ENCODE measurements at regions not wholly inside any gene's neighbourhood (a gene's known extent, or its start where the extent isn't known, plus 50 kb on each side); places are given as distances from the start of the nearest gene placed in this dataset.

DNA sequence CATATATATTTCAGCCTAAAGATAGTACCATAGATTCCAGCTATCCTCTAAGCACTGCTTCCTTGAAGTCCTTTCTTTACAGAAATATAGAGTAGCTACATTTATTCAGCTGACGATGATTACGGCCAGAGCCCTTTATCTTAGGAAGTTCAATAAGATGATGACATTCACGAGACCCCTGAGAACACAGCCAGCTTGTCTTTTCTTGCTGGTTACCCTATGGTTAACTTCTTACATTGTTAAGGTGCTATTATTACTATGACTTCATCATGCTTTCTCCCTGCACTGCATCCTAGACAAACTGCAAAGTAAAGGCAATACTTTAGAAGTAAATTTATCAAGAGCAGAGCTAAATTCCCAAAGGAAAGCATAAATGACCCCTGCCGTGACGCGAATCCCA lies 214.4 kb upstream of the LRFN5 start:
- Histone ChIP-seq H3K9me3 (peaks cover 1% of the 10 kb centered on the region), H3K27ac (ENCODE audit: low read length) (no peak overlapping the region), H3K36me3 (ENCODE audit: control insufficient read depth in 2 of 2, extremely low read depth in 1 of 2, insufficient read depth in 1 of 2, low read length in 1 of 2) (no peaks in the 10 kb centered on the region), H3K4me1 (ENCODE audit: control insufficient read depth in 1 of 2, extremely low read depth in 1 of 2, insufficient read depth in 2 of 2, low read length in 2 of 2) (no peaks in the 10 kb centered on the region), H3K27me3 (replicated peaks in 1 of 2; ENCODE audit: control insufficient read depth in 2 of 2, extremely low read depth in 1 of 2, insufficient read depth in 2 of 2, low read length in 1 of 2) (no peaks in the 10 kb centered on the region), H3K4me3 (ENCODE audit: control insufficient read depth in 1 of 2, extremely low read depth in 1 of 2, low read length in 1 of 2) (no peak overlapping the region)
- H3K27ac Mint-ChIP-seq, result no peak overlapping the region
- POLR2A ChIA-PET, result no interaction called here
- WGBS (ENCODE audit: insufficient coverage), result no CpG with 5 or more reads among the region's 6 CpGs
- H3K4me1 Mint-ChIP-seq, result no peaks in the 10 kb centered on the region
- CTCF ChIA-PET, result no interaction called here
- ATAC-seq (replicated peaks in 1 of 4) (no peak), DNase-seq (no peak)
- H3K36me3 Mint-ChIP-seq, result no peaks in the 10 kb centered on the region
- H3K27me3 Mint-ChIP-seq, result no peaks in the 10 kb centered on the region
- peaks cover 0 to 6% (median 2%) of the 10 kb centered on the region in 3 donors for H3K9me3 Mint-ChIP-seq
- H3K4me3 Mint-ChIP-seq, result no peak overlapping the region

- Mint-ChIP-seq H3K27ac (no peak overlapping the region), H3K36me3 (no peaks in the 10 kb centered on the region), H3K4me1 (no peaks in the 10 kb centered on the region), H3K27me3 (no peaks in the 10 kb centered on the region), H3K9me3 (peaks cover 0 to 6% (median 0%) of the 10 kb centered on the region in 3 donors), H3K4me3 (no peak overlapping the region)
- H3K36me3 ChIP-seq (ENCODE audit: control insufficient read depth in 2 of 2, extremely low read depth in 1 of 2, insufficient read depth in 1 of 2, low read length in 1 of 2), result no peaks in the 10 kb centered on the region
- no CpG with 5 or more reads among the region's 1 CpG for WGBS (ENCODE audit: insufficient coverage)
- H3K4me1 ChIP-seq (ENCODE audit: control insufficient read depth in 1 of 2, extremely low read depth in 1 of 2, insufficient read depth in 2 of 2, low read length in 2 of 2), result no peaks in the 10 kb centered on the region
- H3K27ac ChIP-seq (ENCODE audit: low read length), result no peak overlapping the region
- no peak for DNase-seq
- CTCF ChIA-PET, result no interaction called here
- H3K4me3 ChIP-seq (ENCODE audit: control insufficient read depth in 1 of 2, extremely low read depth in 1 of 2, low read length in 1 of 2), result no peak overlapping the region
- no peaks in the 10 kb centered on the region for H3K27me3 ChIP-seq (replicated peaks in 1 of 2; ENCODE audit: control insufficient read depth in 2 of 2, extremely low read depth in 1 of 2, insufficient read depth in 2 of 2, low read length in 1 of 2)
- POLR2A ChIA-PET, result no interaction called here
- H3K9me3 ChIP-seq, result peaks cover 3% of the 10 kb centered on the region
- no peak for ATAC-seq (replicated peaks in 1 of 4)
Measured at GRCh38 chr14:41389355-41389754, 217.3 kb upstream of the LRFN5 start.

DNA sequence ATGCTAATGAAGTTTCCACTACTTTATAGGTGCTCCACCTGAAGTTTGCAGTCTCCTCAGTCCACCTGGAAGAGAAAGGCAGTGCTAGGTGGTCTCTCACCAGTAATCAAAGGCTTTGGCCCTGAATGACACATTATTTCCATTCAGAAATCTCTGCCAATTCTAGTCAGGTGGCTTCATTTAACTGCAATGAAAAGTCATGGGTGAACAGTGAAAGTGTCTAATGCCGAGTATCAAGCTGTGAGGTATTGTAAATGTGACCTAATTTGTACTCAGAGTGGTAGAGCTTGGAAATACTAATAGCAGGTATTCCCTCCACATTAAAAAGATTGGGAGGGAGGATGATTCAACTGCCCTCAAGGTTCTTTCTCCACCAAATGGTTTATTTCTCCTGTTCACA lies 220.9 kb upstream of the LRFN5 start:
- CTCF ChIA-PET, result interaction anchor here in 1 of 2 donors (0.6 kb wide), 1 partner anchor 1506 kb away, joined by 5 read pairs; no protein-coding TSS in a partner anchor
- DNase-seq (no peak), ATAC-seq (replicated peaks in 1 of 4) (no peak)
- peaks cover 0 to under 1% (median 0%) of the 10 kb centered on the region in 3 donors for H3K9me3 Mint-ChIP-seq
- H3K27ac Mint-ChIP-seq, result no peak overlapping the region
- POLR2A ChIA-PET, result no interaction called here
- no peaks in the 10 kb centered on the region for H3K36me3 Mint-ChIP-seq
- Histone ChIP-seq H3K4me3 (ENCODE audit: control insufficient read depth in 1 of 2, extremely low read depth in 1 of 2, low read length in 1 of 2) (no peak overlapping the region), H3K36me3 (ENCODE audit: control insufficient read depth in 2 of 2, extremely low read depth in 1 of 2, insufficient read depth in 1 of 2, low read length in 1 of 2) (no peaks in the 10 kb centered on the region), H3K4me1 (ENCODE audit: control insufficient read depth in 1 of 2, extremely low read depth in 1 of 2, insufficient read depth in 2 of 2, low read length in 2 of 2) (no peaks in the 10 kb centered on the region), H3K27me3 (replicated peaks in 1 of 2; ENCODE audit: control insufficient read depth in 2 of 2, extremely low read depth in 1 of 2, insufficient read depth in 2 of 2, low read length in 1 of 2) (no peaks in the 10 kb centered on the region), H3K27ac (ENCODE audit: low read length) (no peak overlapping the region), H3K9me3 (peaks cover 3% of the 10 kb centered on the region)
- H3K4me1 Mint-ChIP-seq, result no peaks in the 10 kb centered on the region
- no peak overlapping the region for H3K4me3 Mint-ChIP-seq
- H3K27me3 Mint-ChIP-seq, result no peaks in the 10 kb centered on the region
- WGBS (ENCODE audit: insufficient coverage), result no CpG with 5 or more reads among the region's 1 CpG

DNA sequence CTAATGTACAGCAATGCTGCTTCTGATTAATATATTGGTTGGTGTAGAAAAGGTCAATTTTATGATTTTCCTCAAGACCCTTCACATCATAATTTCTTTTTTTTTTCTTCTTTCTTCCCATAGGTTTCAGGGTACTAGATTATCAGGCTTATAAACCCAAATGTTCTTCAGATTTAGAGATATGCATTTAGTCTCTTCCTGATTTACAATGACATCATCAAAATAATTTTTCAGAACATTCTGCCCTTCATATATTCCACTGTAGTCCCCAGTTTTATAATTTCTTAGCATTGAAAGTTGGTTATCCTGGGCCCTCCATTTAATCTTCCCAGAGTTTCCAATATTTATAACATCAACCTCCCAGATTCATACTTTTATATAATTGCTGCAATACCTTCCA lies 226.7 kb upstream of the LRFN5 start:
- no peaks in the 10 kb centered on the region for H3K36me3 ChIP-seq (ENCODE audit: control insufficient read depth in 2 of 2, extremely low read depth in 1 of 2, insufficient read depth in 1 of 2, low read length in 1 of 2)
- H3K4me3 ChIP-seq (ENCODE audit: control insufficient read depth in 1 of 2, extremely low read depth in 1 of 2, low read length in 1 of 2), result no peak overlapping the region
- CTCF ChIA-PET, result no interaction called here
- no peaks in the 10 kb centered on the region for H3K4me1 Mint-ChIP-seq
- no peak overlapping the region for H3K27ac ChIP-seq (ENCODE audit: low read length)
- H3K4me1 ChIP-seq (ENCODE audit: control insufficient read depth in 1 of 2, extremely low read depth in 1 of 2, insufficient read depth in 2 of 2, low read length in 2 of 2), result no peaks in the 10 kb centered on the region
- no peaks in the 10 kb centered on the region for H3K27me3 Mint-ChIP-seq
- no peaks in the 10 kb centered on the region for H3K27me3 ChIP-seq (replicated peaks in 1 of 2; ENCODE audit: control insufficient read depth in 2 of 2, extremely low read depth in 1 of 2, insufficient read depth in 2 of 2, low read length in 1 of 2)
- no peaks in the 10 kb centered on the region for H3K36me3 Mint-ChIP-seq
- peaks cover 0 to under 1% (median 0%) of the 10 kb centered on the region in 3 donors for H3K9me3 Mint-ChIP-seq
- H3K9me3 ChIP-seq, result no peaks in the 10 kb centered on the region
- DNase-seq (no peak), ATAC-seq (replicated peaks in 1 of 4) (no peak)
- no peak overlapping the region for H3K27ac Mint-ChIP-seq
- POLR2A ChIA-PET, result no interaction called here
- no peak overlapping the region for H3K4me3 Mint-ChIP-seq

GRCh38 chr14:41378526-41378925 lies 228.2 kb upstream of the LRFN5 start:
- Mint-ChIP-seq H3K4me3 (no peak overlapping the region), H3K9me3 (peaks cover 4 to 10% (median 6%) of the 10 kb centered on the region in 3 donors), H3K4me1 (no peaks in the 10 kb centered on the region), H3K27me3 (no peaks in the 10 kb centered on the region), H3K27ac (no peak overlapping the region), H3K36me3 (no peaks in the 10 kb centered on the region)
- Histone ChIP-seq H3K4me3 (ENCODE audit: control insufficient read depth in 1 of 2, extremely low read depth in 1 of 2, low read length in 1 of 2) (no peak overlapping the region), H3K9me3 (peaks cover 2% of the 10 kb centered on the region), H3K27me3 (replicated peaks in 1 of 2; ENCODE audit: control insufficient read depth in 2 of 2, extremely low read depth in 1 of 2, insufficient read depth in 2 of 2, low read length in 1 of 2) (no peaks in the 10 kb centered on the region), H3K4me1 (ENCODE audit: control insufficient read depth in 1 of 2, extremely low read depth in 1 of 2, insufficient read depth in 2 of 2, low read length in 2 of 2) (no peaks in the 10 kb centered on the region), H3K36me3 (ENCODE audit: control insufficient read depth in 2 of 2, extremely low read depth in 1 of 2, insufficient read depth in 1 of 2, low read length in 1 of 2) (no peaks in the 10 kb centered on the region), H3K27ac (ENCODE audit: low read length) (no peak overlapping the region)
- ChIA-PET CTCF (no interaction called here), POLR2A (no interaction called here)
- WGBS (ENCODE audit: insufficient coverage), result 49% methylated on average over 2 of the region's 2 CpGs
- DNase-seq (no peak), ATAC-seq (replicated peaks in 1 of 4) (no peak)

GRCh38 chr14:41377932-41378331 lies 228.7 kb upstream of the LRFN5 start:
- POLR2A ChIA-PET, result no interaction called here
- DNase-seq (no peak), ATAC-seq (replicated peaks in 1 of 4) (no peak)
- CTCF ChIA-PET, result no interaction called here
- no peak overlapping the region for H3K4me3 Mint-ChIP-seq
- Histone ChIP-seq H3K9me3 (peaks cover 2% of the 10 kb centered on the region), H3K36me3 (ENCODE audit: control insufficient read depth in 2 of 2, extremely low read depth in 1 of 2, insufficient read depth in 1 of 2, low read length in 1 of 2) (no peaks in the 10 kb centered on the region), H3K27me3 (replicated peaks in 1 of 2; ENCODE audit: control insufficient read depth in 2 of 2, extremely low read depth in 1 of 2, insufficient read depth in 2 of 2, low read length in 1 of 2) (no peaks in the 10 kb centered on the region), H3K4me1 (ENCODE audit: control insufficient read depth in 1 of 2, extremely low read depth in 1 of 2, insufficient read depth in 2 of 2, low read length in 2 of 2) (no peaks in the 10 kb centered on the region), H3K27ac (ENCODE audit: low read length) (no peak overlapping the region), H3K4me3 (ENCODE audit: control insufficient read depth in 1 of 2, extremely low read depth in 1 of 2, low read length in 1 of 2) (no peak overlapping the region)
- peaks cover 4 to 10% (median 6%) of the 10 kb centered on the region in 3 donors for H3K9me3 Mint-ChIP-seq
- H3K27me3 Mint-ChIP-seq, result no peaks in the 10 kb centered on the region
- no peaks in the 10 kb centered on the region for H3K36me3 Mint-ChIP-seq
- 86% methylated on average over 1 of the region's 2 CpGs for WGBS (ENCODE audit: insufficient coverage)
- H3K27ac Mint-ChIP-seq, result no peak overlapping the region
- no peaks in the 10 kb centered on the region for H3K4me1 Mint-ChIP-seq

- Histone ChIP-seq H3K27ac (ENCODE audit: low read length) (no peak overlapping the region), H3K36me3 (ENCODE audit: control insufficient read depth in 2 of 2, extremely low read depth in 1 of 2, insufficient read depth in 1 of 2, low read length in 1 of 2) (no peaks in the 10 kb centered on the region), H3K4me3 (ENCODE audit: control insufficient read depth in 1 of 2, extremely low read depth in 1 of 2, low read length in 1 of 2) (no peak overlapping the region), H3K27me3 (replicated peaks in 1 of 2; ENCODE audit: control insufficient read depth in 2 of 2, extremely low read depth in 1 of 2, insufficient read depth in 2 of 2, low read length in 1 of 2) (no peaks in the 10 kb centered on the region), H3K4me1 (ENCODE audit: control insufficient read depth in 1 of 2, extremely low read depth in 1 of 2, insufficient read depth in 2 of 2, low read length in 2 of 2) (no peaks in the 10 kb centered on the region), H3K9me3 (peaks cover 2% of the 10 kb centered on the region)
- WGBS (ENCODE audit: insufficient coverage), result 94% methylated on average over 3 of the region's 4 CpGs
- Mint-ChIP-seq H3K4me1 (no peaks in the 10 kb centered on the region), H3K36me3 (no peaks in the 10 kb centered on the region), H3K9me3 (peaks cover 4 to 10% (median 6%) of the 10 kb centered on the region in 3 donors), H3K27me3 (no peaks in the 10 kb centered on the region), H3K27ac (no peak overlapping the region), H3K4me3 (no peak overlapping the region)
- ChIA-PET POLR2A (no interaction called here), CTCF (no interaction called here)
- ATAC-seq (replicated peaks in 1 of 4) (no peak), DNase-seq (no peak)
Measured at GRCh38 chr14:41374092-41374491, 232.6 kb upstream of the LRFN5 start.
